Subcutaneous abdominal adipose tissue (tissue), 5 donors: ENCODE measurements at regions not wholly inside any gene's neighbourhood (a gene's known extent, or its start where the extent isn't known, plus 50 kb on each side); places are given as distances from the start of the nearest gene placed in this dataset.

Source experiments
- H3K27ac ChIP-seq: one replicate; pipeline ENCODE4 v1.7.0; 2013; ENCODE audit warnings: low read depth, mild to moderate bottlenecking, inconsistent platforms, low read length, moderate library complexity
- H3K27me3 ChIP-seq, 5 donors: one replicate each; pipeline ENCODE4 v1.7.0; 2013; ENCODE audit warnings: low read length in 5 of 5, inconsistent platforms in 1 of 5; ENCODE audit not compliant: control insufficient read depth in 5 of 5, insufficient read depth in 4 of 5
- H3K36me3 ChIP-seq, 5 donors: one replicate each; pipeline ENCODE4 v1.7.0; 2013; ENCODE audit warnings: low read length in 5 of 5; ENCODE audit not compliant: control insufficient read depth in 5 of 5, insufficient read depth in 5 of 5
- H3K4me1 ChIP-seq, 5 donors: one replicate each; pipeline ENCODE4 v1.7.0; 2013; ENCODE audit warnings: low read length in 5 of 5, mild to moderate bottlenecking in 3 of 5, moderate library complexity in 1 of 5; ENCODE audit not compliant: control insufficient read depth in 5 of 5, insufficient read depth in 5 of 5
- H3K4me3 ChIP-seq, 5 donors: one replicate each; pipeline ENCODE4 v1.7.0; 2013; ENCODE audit warnings: low read length in 5 of 5, low read depth in 1 of 5
- H3K9ac ChIP-seq, 5 donors: one replicate each; pipeline ENCODE4 v1.7.0; 2013; ENCODE audit warnings: low read length in 5 of 5, mild to moderate bottlenecking in 4 of 5, moderate library complexity in 3 of 5
- H3K9me3 ChIP-seq, 5 donors: one replicate each; pipeline ENCODE4 v1.7.0; 2013; ENCODE audit warnings: low read length in 5 of 5; ENCODE audit not compliant: control insufficient read depth in 5 of 5
- donor health status: healthy.
- donor health status: healthy.
- donor health status: healthy.
- donor health status: healthy.
- donor health status: healthy.

DNA sequence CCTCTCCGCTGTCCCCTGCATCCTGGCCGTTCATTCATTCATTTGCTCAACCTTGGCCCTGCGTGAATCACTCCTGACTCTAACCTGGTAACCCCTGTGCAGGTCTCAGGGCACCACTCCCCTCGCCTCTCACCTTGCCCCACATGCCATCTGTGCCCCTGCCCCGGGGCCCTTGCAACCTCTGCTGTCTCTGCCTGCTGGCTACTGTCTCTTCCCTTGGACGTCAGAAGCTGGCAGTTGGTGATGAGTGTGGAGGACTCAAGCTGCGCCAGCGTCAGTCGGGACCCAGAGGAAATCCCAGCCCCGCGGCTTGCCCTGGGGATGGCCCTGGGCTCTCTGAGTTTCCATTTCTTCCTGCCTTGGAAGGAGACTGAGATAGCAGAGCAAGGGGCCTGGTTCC lies 154.9 kb downstream of the OLFM1 start:
- Histone ChIP-seq H3K4me1 (peaks cover 0 to 5% (median 0%) of the 10 kb centered on the region in 5 donors), H3K27ac (no peak overlapping the region), H3K27me3 (peaks cover 35 to 57% (median 39%) of the 10 kb centered on the region in 5 donors), H3K9ac (no peak overlapping the region), H3K36me3 (no peaks in the 10 kb centered on the region), H3K9me3 (peaks cover 0 to 3% (median 0%) of the 10 kb centered on the region in 5 donors), H3K4me3 (no peak overlapping the region)

DNA sequence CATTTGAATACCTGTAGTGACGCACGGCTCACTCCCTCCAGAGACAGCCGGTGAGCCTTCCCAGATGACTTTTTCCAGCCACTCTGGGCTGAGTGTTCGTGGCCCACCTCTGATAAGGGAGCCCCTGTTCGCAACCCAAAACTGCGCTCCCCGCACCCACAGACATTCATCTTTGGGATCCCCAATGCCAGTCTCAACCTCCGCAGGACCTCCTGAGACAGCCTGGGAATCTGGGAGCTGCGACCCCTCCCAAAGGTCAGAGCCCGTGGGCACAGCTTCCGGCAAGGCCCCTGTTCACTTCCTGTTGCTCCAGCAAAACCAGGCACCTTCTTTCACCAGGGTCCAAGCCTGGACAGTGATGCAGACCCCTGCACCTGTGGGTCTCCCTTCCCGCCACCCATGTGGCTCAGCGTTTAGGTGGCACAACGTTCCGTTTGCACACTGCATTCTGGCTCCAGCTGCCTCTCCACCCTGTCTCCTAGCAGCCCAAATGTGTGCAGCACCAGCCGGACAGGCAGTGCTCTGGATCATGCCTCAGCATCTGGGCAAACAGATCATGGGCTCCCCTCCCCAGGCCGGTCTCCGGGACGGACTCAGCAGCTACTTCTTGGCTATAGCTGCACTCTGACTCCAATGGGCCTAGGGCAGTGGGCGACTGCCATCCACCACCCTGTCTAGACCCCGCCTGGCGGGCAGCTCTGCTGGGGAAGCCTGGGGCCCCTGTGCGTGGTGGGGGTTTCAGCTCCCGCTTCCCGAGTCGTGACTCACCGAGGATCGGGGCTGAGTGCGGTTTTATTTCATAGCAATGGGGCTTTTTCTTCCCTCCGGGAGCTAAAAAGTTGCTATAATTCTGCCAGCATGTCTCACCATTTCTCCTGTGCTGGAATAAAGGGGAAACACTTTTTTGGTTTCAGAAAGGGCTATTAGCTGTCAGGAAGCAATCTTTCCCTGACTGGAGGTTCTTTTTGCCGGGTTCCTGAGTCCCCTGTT lies 156.0 kb downstream of the OLFM1 start:
- Histone ChIP-seq H3K27ac (no peak overlapping the region), H3K27me3 (peaks cover 35 to 63% (median 47%) of the 10 kb centered on the region in 5 donors), H3K4me3 (no peak overlapping the region), H3K4me1 (peaks cover 0 to 5% (median 0%) of the 10 kb centered on the region in 5 donors), H3K9ac (no peak overlapping the region), H3K36me3 (no peaks in the 10 kb centered on the region), H3K9me3 (peaks cover 0 to 3% (median 0%) of the 10 kb centered on the region in 5 donors)

DNA sequence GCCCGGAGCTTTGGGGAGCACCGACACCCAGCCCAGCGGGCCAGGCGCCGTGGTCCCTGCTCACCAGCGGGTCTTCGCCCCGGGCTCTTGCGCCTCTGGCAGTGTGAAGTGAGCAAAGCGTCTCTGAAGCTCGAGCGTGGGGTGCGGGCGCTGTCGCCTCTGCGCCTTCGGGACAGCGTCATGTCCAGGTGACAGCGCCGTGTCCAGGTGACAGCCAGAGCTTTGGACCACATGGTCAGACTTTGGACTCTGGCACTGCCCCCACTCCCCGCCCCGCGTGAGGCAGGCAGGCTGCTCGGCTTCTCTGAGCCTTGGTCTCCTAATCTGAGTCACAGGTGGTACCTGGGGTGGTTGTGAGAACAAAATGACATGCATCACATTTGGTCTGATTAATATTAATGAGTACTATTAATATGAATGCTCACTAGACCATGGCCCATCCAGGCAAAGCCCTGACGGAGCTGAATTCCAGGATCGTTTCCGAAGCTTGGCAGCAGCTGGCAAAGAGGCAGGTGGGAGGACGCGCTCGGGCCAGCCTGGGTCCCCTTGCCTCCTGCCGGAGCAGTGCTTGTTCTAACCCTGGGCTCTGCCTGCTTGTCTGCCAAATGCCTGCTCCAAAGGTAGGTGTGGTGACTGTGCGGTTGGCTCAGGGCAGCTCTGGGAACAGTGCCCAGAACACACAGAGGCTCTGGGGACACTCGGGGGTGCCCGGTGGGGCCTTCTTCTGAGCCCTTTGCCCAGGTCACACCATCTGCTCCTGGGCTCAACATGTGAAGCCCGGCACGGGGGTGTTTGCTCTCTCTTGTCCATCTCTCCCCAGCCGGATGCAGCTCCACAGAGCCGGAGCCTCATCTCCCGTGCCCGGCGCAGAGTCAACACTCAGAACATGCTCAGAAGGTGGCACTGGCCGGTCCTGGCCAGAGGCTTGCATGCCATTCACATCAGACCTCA lies 157.1 kb downstream of the OLFM1 start:
- Histone ChIP-seq H3K9ac (no peak overlapping the region), H3K9me3 (peaks cover 0 to 3% (median 0%) of the 10 kb centered on the region in 5 donors), H3K27ac (no peak overlapping the region), H3K4me3 (no peak overlapping the region), H3K27me3 (peaks cover 35 to 67% (median 48%) of the 10 kb centered on the region in 5 donors), H3K4me1 (peaks cover 0 to 5% (median 0%) of the 10 kb centered on the region in 5 donors), H3K36me3 (no peaks in the 10 kb centered on the region)

DNA sequence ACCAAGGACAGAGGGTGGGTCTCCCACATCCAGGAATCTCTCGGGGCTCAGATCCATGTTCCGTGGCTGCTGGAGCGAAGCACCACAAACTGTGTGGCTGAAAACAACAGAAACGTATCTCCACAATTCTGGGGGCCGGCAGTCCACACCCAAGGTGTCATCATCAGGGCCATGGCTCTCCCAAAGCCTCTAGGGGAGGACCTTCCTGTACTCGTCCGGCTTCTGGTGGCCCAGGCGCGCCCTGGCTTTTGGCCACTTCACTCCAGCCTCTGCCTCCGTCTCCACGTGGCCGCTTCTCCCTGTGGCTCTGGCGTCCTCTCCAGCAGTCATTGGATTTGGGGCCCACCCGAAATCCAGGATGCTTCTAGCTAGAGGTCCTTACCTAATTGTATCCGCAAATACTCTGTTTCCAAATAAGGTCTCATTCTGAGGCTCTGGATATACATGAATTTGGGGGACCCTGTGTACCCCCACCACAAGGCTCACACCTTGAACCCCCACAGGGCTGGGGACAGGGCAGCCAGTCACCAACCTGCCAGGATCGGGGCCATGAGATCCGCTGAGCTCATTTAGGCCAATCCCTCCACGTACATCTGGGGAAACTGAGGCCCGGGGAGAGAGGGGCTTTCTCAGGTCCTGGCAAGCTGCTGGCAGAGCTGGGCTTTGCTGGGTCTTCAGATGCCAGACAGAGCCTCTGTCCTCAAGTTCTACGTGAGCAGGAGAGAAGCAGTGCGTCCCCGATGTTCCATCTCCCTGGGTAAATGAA lies 158.2 kb downstream of the OLFM1 start:
- peaks cover 35 to 68% (median 48%) of the 10 kb centered on the region in 5 donors for H3K27me3 ChIP-seq
- no peak overlapping the region for H3K27ac ChIP-seq
- H3K4me3 ChIP-seq: no peak overlapping the region
- no peaks in the 10 kb centered on the region for H3K9me3 ChIP-seq
- peaks cover 0 to 5% (median 0%) of the 10 kb centered on the region in 5 donors for H3K4me1 ChIP-seq
- H3K36me3 ChIP-seq: no peaks in the 10 kb centered on the region
- H3K9ac ChIP-seq: no peak overlapping the region

DNA sequence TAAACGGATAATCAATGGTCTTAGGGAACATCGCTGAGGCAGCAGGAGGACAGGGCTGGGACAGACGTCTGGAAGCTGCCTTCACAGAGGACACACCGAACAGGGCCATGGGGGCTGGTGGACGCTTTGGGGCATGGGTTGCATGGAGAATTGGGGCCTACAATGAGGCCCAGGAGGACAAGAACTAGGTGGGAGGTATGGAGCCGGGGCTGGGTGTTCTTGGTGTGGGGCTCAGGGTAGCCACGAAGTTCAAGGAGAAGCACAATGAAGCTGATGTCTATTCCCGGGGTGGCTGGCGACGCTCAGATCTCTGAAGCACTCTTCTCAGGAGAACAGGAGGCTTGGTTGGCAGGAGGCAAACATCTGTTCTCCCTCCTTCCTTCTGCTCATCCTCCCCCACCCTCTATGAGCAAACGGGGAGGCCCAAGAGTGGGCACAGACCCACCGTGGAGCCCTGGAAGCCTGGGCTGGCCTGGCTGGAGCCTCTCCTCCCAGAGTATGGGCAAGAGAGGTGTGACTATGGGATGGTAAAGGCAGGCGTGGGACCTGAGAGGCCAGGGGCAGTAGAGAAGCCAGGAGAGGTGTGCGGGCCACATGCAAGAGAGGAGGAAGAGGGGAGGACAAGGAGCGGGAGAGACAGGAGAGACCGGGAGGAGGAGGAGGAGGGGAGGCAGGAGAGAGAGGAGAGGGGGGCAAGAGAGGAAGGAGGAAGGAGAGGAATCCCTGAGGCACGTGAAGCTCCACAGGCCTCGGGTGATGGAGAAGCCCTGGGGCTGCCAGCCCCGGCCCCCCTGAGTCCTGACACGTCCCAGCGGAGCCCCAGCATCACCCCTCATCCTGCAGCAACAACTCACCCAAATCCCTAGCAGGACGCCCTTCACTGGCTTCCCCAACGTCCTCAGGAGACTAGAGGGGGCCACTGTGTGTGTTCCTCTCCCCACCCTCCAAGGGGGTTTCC lies 159.1 kb downstream of the OLFM1 start:
- no peak overlapping the region for H3K4me3 ChIP-seq
- H3K27me3 ChIP-seq: peaks cover 32 to 76% (median 54%) of the 10 kb centered on the region in 5 donors
- no peak overlapping the region for H3K9ac ChIP-seq
- H3K27ac ChIP-seq: no peak overlapping the region
- H3K36me3 ChIP-seq: no peaks in the 10 kb centered on the region
- peaks cover 0 to 5% (median 0%) of the 10 kb centered on the region in 5 donors for H3K4me1 ChIP-seq
- no peaks in the 10 kb centered on the region for H3K9me3 ChIP-seq

DNA sequence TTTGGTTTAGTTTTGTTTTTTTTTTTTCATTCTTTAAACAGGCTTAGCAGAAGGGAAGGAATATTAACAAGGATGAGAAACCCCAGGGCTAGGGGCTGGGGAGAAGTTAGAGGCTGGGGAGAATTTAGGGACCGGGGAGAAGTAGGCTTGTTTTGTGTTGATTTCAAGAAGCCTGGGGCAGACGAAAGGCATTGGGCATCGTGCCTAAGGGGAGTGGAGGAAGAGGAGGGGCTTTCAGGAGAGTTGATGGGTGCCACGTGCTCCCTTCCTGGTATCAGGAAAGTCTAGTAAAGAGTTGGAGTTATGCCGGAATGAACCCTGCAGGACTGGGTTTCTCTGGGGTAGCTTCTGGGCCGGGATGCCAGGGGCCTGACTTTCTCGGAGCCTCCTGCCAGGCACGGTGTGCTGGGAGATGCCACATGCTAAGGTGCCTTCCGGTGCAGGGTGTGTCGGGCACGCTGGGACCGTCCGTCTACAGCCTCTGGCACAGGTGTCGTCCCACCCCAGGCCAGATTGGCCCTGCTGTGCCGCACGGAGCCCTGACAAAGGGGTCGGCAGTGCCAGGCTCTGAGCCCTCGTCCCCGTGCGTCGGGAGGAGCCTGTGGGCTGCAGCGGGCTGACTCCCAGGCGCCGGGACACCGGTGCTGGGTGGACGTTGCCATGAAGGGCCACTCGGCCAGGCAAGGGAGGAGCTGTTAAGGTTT lies 159.9 kb downstream of the OLFM1 start:
- no peak overlapping the region for H3K4me3 ChIP-seq
- no peaks in the 10 kb centered on the region for H3K9me3 ChIP-seq
- H3K27me3 ChIP-seq: peaks cover 32 to 78% (median 57%) of the 10 kb centered on the region in 5 donors

DNA sequence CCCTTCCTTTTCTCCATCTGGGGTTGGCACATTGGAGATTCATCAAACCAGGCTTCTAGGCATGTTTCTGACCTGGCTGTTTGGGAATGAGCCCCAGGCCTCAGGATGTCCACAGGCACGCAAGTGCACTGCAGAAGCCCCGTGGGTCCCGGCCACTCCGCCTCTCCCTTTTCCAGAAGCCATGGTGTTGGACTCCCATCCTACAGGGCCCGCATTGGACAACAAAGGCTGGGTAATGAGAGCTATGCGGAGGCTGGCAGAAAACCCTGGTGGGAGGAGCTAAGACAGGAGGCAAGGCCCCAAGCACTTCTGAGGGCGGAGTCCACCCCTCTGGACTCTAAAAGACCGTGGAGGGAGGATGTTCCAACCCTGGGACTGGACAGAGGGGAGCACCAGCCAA lies 160.6 kb downstream of the OLFM1 start:
- Histone ChIP-seq H3K9ac (no peak overlapping the region), H3K27ac (no peak overlapping the region), H3K4me1 (peaks cover 0 to 5% (median 2%) of the 10 kb centered on the region in 5 donors), H3K36me3 (no peaks in the 10 kb centered on the region), H3K27me3 (peaks cover 29 to 78% (median 60%) of the 10 kb centered on the region in 5 donors), H3K4me3 (no peak overlapping the region), H3K9me3 (no peaks in the 10 kb centered on the region)

More for the DNA sequence above, 159.9 kb downstream of the OLFM1 start:
- Histone ChIP-seq H3K36me3 (no peaks in the 10 kb centered on the region), H3K27ac (no peak overlapping the region), H3K4me1 (peaks cover 0 to 5% (median 2%) of the 10 kb centered on the region in 5 donors), H3K9ac (no peak overlapping the region)

DNA sequence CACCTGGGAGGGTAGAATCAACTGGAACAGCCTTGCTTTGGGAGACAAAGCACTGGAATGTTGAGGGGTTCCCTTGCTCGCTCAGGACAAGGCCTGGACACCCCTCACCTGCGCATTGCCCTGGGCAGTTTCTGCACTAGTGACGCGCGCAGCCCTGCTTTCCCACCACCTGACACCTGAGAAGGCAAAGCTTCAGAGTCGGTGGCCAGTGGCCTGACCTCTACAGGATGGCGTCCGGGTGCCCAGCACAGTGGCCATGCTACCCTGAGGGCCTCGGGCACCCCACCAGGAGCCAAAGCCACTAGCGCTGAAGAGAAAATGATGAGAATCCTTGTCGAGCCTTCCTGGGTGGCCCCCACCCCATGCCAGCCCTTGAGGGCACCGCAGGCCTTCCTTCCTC lies 161.3 kb downstream of the OLFM1 start:
- no peaks in the 10 kb centered on the region for H3K36me3 ChIP-seq
- H3K27me3 ChIP-seq: peaks cover 25 to 74% (median 57%) of the 10 kb centered on the region in 5 donors
- H3K9ac ChIP-seq: no peak overlapping the region
- H3K4me3 ChIP-seq: no peak overlapping the region
- H3K27ac ChIP-seq: no peak overlapping the region
- H3K4me1 ChIP-seq: peaks cover 0 to 5% (median 2%) of the 10 kb centered on the region in 5 donors
- no peaks in the 10 kb centered on the region for H3K9me3 ChIP-seq
